ENCODE measurements at regions not wholly inside any gene's neighbourhood (a gene's known extent, or its start where the extent isn't known, plus 50 kb on each side); places are given as distances from the start of the nearest gene placed in this dataset.

DNA sequence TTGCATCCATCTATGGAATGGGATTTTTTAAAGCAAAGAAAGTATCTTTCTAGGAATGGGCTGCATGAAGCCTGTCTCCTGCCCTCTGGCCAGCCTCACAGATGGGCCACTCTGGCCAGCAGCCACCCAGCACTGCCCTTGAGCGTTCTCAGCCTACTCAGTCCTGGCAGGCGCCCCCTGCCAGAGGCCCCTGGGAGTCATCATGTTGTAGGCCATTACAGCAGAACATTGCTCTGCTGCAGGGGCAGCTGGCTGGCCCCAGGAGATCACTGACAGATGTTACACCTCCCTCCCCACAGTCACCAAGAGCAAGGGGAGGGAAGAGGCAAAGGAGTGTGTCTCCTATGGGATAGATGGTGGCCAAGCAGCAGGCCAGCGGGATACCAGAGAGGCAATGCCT, 363.7 kb downstream of the NXPE2 start:
- Histone ChIP-seq H3K27ac (ENCODE audit: low read depth in 1 of 2, low read length in 2 of 2) (no peak overlapping the region), H3K9me3 (ENCODE audit: control insufficient read depth in 4 of 4, low read length in 3 of 4) (no peaks in the 10 kb centered on the region), H3K27me3 (ENCODE audit: control insufficient read depth in 4 of 4, insufficient read depth in 4 of 4, low read length in 3 of 4) (no peaks in the 10 kb centered on the region), H3K36me3 (ENCODE audit: control insufficient read depth in 4 of 4, insufficient read depth in 3 of 4, low read depth in 1 of 4, low read length in 3 of 4) (no peaks in the 10 kb centered on the region), H3K9ac (ENCODE audit: low read depth in 1 of 2, low read length in 2 of 2) (no peak overlapping the region), H3K4me1 (ENCODE audit: control insufficient read depth in 4 of 4, insufficient read depth in 4 of 4, low read length in 3 of 4) (no peaks in the 10 kb centered on the region), H3K4me3 (ENCODE audit: low read depth in 1 of 3, low read length in 3 of 3) (no peak overlapping the region)
- 74% methylated on average over 3 of the region's 3 CpGs for WGBS
- TF ChIP-seq RAD21 (IDR thresholded peaks at IDR 0.05): no peak
- TF ChIP-seq, protein P1, sequence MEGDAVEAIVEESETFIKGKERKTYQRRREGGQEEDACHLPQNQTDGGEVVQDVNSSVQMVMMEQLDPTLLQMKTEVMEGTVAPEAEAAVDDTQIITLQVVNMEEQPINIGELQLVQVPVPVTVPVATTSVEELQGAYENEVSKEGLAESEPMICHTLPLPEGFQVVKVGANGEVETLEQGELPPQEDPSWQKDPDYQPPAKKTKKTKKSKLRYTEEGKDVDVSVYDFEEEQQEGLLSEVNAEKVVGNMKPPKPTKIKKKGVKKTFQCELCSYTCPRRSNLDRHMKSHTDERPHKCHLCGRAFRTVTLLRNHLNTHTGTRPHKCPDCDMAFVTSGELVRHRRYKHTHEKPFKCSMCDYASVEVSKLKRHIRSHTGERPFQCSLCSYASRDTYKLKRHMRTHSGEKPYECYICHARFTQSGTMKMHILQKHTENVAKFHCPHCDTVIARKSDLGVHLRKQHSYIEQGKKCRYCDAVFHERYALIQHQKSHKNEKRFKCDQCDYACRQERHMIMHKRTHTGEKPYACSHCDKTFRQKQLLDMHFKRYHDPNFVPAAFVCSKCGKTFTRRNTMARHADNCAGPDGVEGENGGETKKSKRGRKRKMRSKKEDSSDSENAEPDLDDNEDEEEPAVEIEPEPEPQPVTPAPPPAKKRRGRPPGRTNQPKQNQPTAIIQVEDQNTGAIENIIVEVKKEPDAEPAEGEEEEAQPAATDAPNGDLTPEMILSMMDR (IDR thresholded peaks at IDR 0.05; ENCODE audit: low read depth, low read length, missing input control): no peak
- TF ChIP-seq, protein P2, sequence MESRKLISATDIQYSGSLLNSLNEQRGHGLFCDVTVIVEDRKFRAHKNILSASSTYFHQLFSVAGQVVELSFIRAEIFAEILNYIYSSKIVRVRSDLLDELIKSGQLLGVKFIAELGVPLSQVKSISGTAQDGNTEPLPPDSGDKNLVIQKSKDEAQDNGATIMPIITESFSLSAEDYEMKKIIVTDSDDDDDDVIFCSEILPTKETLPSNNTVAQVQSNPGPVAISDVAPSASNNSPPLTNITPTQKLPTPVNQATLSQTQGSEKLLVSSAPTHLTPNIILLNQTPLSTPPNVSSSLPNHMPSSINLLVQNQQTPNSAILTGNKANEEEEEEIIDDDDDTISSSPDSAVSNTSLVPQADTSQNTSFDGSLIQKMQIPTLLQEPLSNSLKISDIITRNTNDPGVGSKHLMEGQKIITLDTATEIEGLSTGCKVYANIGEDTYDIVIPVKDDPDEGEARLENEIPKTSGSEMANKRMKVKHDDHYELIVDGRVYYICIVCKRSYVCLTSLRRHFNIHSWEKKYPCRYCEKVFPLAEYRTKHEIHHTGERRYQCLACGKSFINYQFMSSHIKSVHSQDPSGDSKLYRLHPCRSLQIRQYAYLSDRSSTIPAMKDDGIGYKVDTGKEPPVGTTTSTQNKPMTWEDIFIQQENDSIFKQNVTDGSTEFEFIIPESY (IDR thresholded peaks at IDR 0.05): no peak
- TF ChIP-seq HNF4G (IDR thresholded peaks at IDR 0.05): no peak
- no peak for TF ChIP-seq RXRA (IDR thresholded peaks at IDR 0.05)
- no peak for TF ChIP-seq HNF4A (conservative IDR thresholded peaks at IDR 0.05)
- no peak for TF ChIP-seq YY1 (IDR thresholded peaks at IDR 0.05)
- no peak for TF ChIP-seq EGR1 (IDR thresholded peaks at IDR 0.05; ENCODE audit: low read depth in 2 of 2)
- DNase-seq (ENCODE audit: low spot score): no peak

DNA sequence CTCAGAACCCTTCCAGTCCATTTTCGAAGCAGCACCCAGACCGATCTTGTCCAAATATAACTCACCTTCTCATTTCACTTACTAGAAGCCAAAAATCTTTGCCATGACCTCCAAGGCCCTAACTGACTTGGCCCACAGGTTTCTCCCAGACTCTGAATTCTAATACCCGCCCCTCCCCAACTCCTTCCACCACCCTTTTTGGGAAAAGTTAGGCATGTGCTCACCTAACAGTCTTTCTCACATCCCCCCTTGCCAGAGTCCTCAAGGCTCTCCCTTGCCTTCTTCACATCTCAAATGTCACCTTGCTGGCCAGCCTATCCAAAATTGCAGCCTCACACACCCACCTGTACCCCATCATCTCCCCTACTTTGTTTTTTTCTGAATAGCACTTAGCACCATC, 369.3 kb downstream of the NXPE2 start:
- Histone ChIP-seq H3K27me3 (ENCODE audit: control insufficient read depth in 4 of 4, insufficient read depth in 4 of 4, low read length in 3 of 4) (peaks cover 0 to 4% (median 0%) of the 10 kb centered on the region in 4 donors), H3K4me1 (ENCODE audit: control insufficient read depth in 4 of 4, insufficient read depth in 4 of 4, low read length in 3 of 4) (no peaks in the 10 kb centered on the region), H3K9me3 (ENCODE audit: control insufficient read depth in 4 of 4, low read length in 3 of 4) (no peaks in the 10 kb centered on the region), H3K9ac (ENCODE audit: low read depth in 1 of 2, low read length in 2 of 2) (no peak overlapping the region), H3K4me3 (ENCODE audit: low read depth in 1 of 3, low read length in 3 of 3) (no peak overlapping the region), H3K27ac (ENCODE audit: low read depth in 1 of 2, low read length in 2 of 2) (no peak overlapping the region), H3K36me3 (ENCODE audit: control insufficient read depth in 4 of 4, insufficient read depth in 3 of 4, low read depth in 1 of 4, low read length in 3 of 4) (no peaks in the 10 kb centered on the region)
- 93% methylated on average over 3 of the region's 3 CpGs for WGBS
- no peak for DNase-seq (ENCODE audit: low spot score)
- TF ChIP-seq YY1 (IDR thresholded peaks at IDR 0.05) (no peak), JUND (IDR thresholded peaks at IDR 0.05) (no peak), SP1 (IDR thresholded peaks at IDR 0.05) (no peak), FOXA1 (IDR thresholded peaks at IDR 0.05) (no peak), HNF4A (conservative IDR thresholded peaks at IDR 0.05) (no peak), RXRA (IDR thresholded peaks at IDR 0.05) (no peak)
- TF ChIP-seq, protein P2 (IDR thresholded peaks at IDR 0.05): no peak

DNA sequence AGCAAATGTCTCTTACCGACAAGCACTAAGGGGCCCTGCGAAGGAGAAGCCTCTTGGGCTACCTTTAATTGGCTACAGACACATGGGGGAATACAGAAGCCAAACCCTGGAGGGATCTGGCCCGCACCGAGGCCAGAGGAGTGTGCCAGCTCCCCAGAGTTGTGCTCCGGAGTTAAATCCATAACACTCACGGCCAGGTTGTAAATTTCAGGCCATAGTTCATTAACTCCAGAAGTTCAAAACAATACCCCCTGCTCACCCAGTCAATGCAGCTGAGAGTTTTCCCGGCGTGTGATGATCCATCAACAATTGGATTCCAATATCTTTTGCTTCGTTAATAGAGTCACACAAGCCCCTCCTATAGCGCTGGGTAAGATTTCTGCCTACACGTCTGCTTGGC, 371.5 kb downstream of the NXPE2 start:
- no peak overlapping the region for H3K9ac ChIP-seq (ENCODE audit: low read depth in 1 of 2, low read length in 2 of 2)
- no peaks in the 10 kb centered on the region for H3K9me3 ChIP-seq (ENCODE audit: control insufficient read depth in 4 of 4, low read length in 3 of 4)
- WGBS: 84% methylated on average over 11 of the region's 11 CpGs
- DNase-seq (ENCODE audit: low spot score): no peak
- TF ChIP-seq, protein P1 (IDR thresholded peaks at IDR 0.05; ENCODE audit: low read depth, low read length, missing input control): no peak
- TF ChIP-seq, protein P3, sequence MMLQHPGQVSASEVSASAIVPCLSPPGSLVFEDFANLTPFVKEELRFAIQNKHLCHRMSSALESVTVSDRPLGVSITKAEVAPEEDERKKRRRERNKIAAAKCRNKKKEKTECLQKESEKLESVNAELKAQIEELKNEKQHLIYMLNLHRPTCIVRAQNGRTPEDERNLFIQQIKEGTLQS (IDR thresholded peaks at IDR 0.05): no peak
- TF ChIP-seq FOXA2 (IDR thresholded peaks at IDR 0.05): no peak
- TF ChIP-seq HNF4G (IDR thresholded peaks at IDR 0.05): no peak
- TF ChIP-seq FOXA1 (IDR thresholded peaks at IDR 0.05): no peak
- no peak for TF ChIP-seq RAD21 (IDR thresholded peaks at IDR 0.05)
- TF ChIP-seq EGR1 (IDR thresholded peaks at IDR 0.05; ENCODE audit: low read depth in 2 of 2): no peak
- TF ChIP-seq GABPA (IDR thresholded peaks at IDR 0.05 in 1 of 2, conservative IDR thresholded peaks at IDR 0.05 in 1 of 2): no peak
- no peak overlapping the region for H3K27ac ChIP-seq (ENCODE audit: low read depth in 1 of 2, low read length in 2 of 2)
- H3K36me3 ChIP-seq (ENCODE audit: control insufficient read depth in 4 of 4, insufficient read depth in 3 of 4, low read depth in 1 of 4, low read length in 3 of 4): no peaks in the 10 kb centered on the region
- no peak overlapping the region for H3K4me3 ChIP-seq (ENCODE audit: low read depth in 1 of 3, low read length in 3 of 3)
- no peaks in the 10 kb centered on the region for H3K4me1 ChIP-seq (ENCODE audit: control insufficient read depth in 4 of 4, insufficient read depth in 4 of 4, low read length in 3 of 4)
- peaks cover 0 to 4% (median 0%) of the 10 kb centered on the region in 4 donors for H3K27me3 ChIP-seq (ENCODE audit: control insufficient read depth in 4 of 4, insufficient read depth in 4 of 4, low read length in 3 of 4)
